NCI-H82 treated with DMSO at 0.1 percent for 48 hours (cell line): ENCODE measurements at regions not wholly inside any gene's neighbourhood (a gene's known extent, or its start where the extent isn't known, plus 50 kb on each side); places are given as distances from the start of the nearest gene placed in this dataset.
"Not testable (repeated sequence)": the region's sequence is repeated elsewhere in the genome, so short reads cannot be mapped to it uniquely, and the experiment has no call there.

Experiments
- DNase-seq: peaks from one replicate; lab custom pipeline; 2025; ENCODE audit not compliant: unreplicated experiment; lab: John Stamatoyannopoulos, UW

DNA sequence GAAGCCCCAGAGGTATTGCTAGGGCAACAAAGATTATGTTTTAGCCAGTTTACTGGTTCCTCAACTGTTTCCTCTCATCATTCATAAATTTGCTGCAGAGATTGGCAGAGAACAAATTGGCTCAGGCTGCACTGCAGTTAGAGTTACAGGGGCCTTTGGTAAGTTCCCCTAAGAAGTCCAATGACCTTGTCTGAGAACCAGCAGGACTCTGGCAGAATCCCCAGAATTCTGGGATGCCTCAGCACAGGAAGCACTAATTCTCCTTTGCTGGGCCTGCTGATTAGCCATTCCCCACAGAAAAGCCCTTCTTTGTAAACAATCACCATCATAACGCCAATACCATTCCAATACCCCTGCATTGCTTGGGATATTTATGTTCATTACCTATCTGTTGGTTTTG lies 151.3 kb downstream of the USP46 start:
- DNase-seq = no peak

DNA sequence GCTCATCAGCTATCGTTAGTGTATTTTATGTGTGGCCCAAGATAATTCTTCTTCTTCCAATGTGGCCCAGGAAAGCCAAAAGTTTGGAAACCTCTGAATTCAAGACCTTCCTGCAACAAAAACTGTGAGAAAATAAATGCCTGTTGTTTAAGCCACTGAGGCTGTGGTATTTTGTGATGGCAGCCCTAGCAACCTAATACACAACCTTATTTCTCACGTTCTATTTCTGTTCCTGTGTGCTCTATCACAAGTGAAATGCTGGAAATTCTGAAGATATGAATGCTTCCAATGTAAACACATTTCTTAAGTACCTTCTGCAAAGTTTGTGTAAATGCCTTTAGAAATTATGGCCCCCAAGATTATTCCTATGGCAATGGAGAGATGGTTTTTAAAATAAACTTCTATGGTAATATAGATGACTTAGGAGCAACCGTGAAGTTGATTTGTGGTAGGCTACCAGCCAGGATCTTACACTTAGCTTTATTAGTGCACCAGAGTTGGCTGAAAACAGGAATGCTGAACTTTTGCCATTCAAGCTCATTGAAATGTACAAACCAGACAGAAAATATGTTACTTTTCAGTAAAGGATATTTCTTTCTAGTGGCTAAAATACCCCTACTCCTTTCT lies 148.0 kb downstream of the USP46 start:
- no peak for DNase-seq

DNA sequence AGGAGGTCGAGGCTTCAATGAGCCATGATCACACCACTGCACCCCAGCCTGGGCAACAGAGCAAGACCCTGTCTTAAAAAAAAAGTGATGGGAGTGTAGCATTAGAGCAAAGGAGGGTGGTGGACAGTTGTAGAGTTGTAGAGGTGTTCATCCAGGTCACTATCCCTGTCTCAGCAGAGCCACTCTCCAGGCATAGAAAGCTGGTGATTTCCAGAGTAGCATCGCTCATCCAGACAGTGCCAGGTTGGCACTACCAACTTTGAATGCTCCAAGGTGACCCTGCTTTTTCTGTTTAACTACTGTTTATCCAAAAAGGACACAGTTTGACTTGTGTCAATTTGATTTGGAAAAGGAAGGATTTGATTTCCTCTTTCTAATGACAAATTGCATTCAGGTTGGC lies 147.3 kb downstream of the USP46 start:
- DNase-seq = no peak

DNA sequence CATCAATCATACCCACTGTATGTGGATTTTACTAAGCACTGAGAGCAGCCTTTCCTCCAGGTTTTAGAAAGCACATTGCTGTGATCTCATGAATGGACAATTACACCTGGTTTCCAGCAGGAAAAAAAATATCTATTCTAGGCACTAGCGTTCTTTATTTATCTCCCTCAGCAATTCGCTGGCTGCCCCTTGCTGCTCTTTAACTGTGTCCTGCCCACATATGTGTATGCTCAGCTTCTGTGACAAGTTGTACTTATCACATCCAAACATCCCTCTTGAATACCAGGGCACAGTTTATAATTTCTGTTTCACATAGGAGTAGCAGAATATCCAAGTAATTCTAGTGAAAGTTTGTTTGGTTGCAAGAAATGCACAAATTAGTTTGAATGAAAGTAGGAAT lies 146.8 kb downstream of the USP46 start:
- no peak for DNase-seq

DNA sequence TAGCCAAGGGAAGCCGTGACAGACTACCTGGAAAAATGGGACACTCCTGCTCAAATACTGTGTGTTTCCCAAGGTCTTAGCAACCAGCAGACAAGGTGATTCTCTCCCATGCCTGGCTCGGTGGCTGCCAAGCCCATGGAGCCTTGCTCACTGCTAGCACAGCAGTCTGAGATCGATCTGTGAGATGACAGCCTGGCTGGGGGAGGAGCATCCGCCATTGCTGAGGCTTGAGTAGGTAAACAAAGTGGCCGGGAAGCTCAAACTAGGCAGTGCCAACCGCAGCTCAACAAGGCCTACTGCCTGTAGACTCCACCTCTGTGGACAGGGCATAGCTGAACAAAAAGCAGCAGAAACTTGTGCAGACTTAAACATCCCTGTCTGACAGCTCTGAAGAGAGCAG lies 137.0 kb downstream of the USP46 start:
- DNase-seq = not testable (repeated sequence)

DNA sequence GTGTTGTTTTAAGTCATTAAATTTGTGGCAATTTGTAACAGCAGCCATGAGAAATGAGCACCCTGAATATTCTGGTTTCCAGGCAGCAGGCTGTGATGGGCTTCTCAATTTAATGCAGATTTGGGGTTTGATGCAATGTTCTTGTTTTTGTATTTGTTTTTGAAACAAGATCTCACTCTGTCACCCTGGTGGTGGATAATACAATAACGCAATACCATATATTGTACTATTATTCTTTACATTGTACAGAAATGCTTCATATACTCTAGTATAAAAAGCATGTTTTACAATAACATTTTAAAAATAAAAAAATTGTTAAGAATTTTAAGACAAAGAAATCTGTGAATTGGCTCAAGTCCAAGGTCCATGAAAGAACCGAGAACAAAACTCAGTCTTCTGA lies 129.1 kb downstream of the USP46 start:
- no peak for DNase-seq

DNA sequence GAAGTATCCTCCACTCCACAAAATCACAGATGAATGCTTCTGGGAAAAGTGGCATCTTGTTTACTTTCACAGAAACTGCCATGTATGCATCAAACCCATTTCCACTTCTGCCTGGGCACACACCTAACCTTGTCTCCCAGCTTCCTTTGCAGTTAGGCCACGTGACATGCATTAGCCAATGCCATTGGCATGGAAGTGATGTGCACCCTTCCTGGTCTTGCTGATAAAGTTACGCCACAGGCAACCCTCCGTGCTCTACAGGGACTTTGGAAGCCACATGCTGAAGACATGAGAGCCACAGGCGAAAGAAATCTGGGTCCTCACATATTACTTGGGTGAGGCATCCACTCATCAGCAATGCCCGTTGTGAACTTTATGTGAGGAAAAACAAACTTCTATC lies 123.3 kb downstream of the USP46 start:
- DNase-seq = no peak
